CD4-positive, alpha-beta T cell treated with Interleukin-10 for 1 hour (primary cell): ENCODE measurements at regions not wholly inside any gene's neighbourhood (a gene's known extent, or its start where the extent isn't known, plus 50 kb on each side); places are given as distances from the start of the nearest gene placed in this dataset.
"Not testable (repeated sequence)": the region's sequence is repeated elsewhere in the genome, so short reads cannot be mapped to it uniquely, and the experiment has no call there.

Experiments used
- DNase-seq: peaks from one replicate; pipeline ENCODE4 v3.0.0-alpha.2; 2020

DNA sequence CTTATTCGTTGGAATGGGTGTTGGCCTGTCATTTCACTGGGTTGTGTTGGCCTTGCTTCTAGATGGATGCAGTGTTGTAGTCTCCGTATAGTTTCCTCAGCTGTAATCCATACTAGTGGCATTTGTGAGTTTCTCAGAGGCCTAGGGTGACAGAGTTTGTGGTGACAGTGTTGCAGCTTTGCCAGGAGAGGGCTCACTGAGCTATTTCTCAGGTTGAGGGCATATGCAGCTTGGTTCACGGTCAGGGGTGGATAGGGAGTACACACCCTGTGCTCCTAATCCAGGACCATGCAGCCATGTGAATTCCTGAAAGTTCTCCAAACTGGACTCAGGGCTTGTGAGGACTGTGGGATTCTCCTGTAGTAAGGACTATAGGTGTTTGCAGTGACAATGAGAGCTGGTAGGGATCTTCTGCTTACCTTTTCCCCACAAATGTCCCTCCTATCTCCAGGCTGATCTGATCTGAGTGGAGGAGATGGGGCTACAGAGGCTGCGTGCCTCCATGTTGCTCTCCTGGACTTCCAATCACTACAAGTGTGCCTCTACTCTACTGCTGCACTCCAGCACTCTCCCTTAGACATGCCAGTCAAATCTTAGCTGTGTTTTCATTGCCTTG, 229.0 kb downstream of the STK31 start:
- DNase-seq: peak; percentile 6

DNA sequence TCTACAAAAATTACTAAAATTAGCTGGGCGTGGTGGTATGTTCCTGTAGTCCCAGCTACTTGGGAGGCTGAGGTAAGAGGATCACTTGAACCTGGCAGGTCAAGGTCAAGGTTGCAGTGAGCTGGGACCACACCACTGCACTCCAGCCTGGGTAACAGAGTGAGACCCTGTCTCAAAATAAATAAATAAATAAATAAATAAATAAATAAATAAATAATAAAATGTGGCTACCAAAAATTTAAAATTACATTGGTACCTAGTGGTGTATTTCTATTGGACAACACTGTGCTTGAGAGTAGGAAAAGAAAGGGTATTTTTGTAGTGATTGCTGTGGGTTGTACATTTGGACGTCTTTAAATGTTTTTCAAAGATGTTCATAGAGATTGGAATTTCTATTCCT, 229.7 kb downstream of the STK31 start:
- not testable (repeated sequence) for DNase-seq

DNA sequence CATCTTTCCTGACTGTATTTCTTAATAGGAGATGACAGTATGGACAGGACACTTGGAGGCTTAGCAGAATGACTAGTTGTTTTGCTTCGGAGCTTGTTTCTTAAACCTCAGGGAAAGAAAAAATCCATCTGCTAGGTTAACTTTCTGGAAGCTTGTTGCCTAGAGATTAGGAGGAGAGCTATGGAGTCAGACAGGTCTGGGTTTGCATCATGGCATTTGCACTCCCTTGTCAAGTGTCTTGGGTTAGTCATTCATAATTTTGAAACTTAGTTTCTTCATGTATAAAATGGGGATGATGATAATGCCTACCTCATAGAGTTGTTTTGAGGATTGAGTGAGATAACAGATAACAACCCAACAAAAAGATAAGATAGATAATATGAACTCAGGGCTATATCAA, 231.5 kb downstream of the STK31 start:
- DNase-seq: no peak

DNA sequence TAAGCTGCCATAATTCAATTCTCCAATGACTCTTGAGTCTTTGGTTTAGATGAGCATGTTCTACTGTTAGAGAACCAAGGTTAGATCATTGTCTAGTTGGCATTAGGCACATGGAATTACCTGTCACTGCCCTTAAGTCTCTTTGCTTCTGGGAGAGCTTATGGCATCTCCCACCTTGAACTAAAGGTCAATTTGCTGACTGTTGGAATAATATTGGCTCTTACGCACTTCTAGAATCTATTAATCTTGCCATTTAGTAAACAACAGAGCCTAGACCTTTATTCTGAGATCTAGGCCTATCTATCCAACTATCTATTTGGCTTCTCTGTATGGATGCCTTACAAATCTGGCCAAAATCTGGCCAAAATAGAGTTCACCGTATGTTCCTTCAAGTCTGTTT, 232.0 kb downstream of the STK31 start:
- no peak for DNase-seq

DNA sequence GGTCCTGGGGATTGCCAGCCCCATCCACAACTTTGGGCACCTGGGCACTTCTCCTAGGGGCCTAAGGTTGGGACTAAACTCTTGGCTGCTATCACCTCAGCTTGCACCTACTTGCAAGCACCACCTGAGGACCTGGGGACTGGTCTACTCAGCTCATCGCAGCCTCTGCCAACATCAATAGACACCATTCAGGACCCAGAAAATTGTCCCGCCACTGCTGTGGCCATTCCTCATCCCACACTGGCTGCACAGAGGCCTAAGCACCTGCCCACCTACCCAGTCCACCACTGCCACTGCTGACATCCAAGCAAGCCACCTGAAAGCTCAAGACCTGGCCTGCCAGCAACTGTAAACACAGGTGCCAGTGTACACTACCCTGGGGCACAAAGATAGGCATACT, 234.1 kb downstream of the STK31 start:
- no peak for DNase-seq

DNA sequence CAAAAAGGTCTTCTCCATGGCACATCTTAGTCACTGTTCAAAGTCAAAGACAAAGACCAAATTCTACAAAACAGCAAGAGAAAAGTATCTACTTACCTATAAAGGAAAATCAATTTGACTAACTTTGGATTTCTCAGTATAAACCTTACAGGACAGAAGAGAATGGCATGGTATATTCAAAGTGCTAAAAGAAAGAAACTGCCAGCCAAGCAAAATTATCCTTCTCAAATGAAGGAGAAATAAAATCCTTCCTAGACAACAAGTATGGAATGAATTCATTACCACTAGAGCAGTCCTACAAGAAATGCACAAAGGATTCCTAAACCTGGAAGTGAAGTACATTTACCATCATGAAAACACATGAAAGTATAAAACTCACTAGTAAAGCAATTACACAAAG, 235.5 kb downstream of the STK31 start:
- no peak for DNase-seq

DNA sequence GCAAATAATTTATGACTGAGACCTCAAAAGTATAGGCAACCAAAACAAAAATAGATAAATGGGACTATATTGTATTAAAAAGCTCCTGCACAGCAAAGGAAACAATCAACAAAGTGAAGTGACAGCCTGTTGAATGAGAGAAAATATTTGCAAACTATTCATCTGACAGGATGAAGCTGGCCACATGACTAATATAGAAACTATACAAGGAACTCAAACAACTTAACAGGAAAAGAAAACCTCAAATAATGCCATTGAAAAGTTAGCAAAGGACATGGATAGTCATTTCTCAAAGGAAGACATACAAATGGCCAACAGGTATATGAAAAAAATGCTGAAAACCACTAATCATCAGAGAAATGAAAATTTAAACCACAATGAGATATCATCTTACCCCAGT, 245.1 kb downstream of the STK31 start:
- DNase-seq: no peak

DNA sequence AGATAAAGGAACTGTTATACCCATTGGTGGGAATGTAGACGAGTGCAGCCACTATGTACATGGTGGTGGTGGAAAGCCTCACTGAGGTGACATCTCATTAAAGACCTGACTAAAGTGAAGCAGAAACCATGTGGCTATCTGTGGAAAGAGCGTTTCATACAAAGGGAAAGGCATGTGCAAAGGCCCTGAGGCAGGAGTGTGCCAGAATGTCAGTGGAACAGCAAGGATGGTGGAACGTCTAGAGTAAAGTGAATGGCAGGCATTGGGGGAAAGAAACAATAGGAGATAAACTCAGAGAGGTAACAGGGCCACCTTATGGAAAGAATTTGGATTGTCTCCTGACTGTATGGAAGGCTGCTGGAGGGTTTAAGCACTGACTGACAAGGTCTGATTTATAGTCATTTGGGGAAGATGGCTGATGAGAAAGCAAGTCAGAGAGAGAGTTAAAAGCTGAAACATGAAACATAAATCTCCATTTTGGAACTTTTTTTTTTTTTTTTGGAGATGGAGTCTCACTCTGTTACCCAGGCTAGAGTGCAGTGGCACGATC, 245.7 kb downstream of the STK31 start:
- no peak for DNase-seq

DNA sequence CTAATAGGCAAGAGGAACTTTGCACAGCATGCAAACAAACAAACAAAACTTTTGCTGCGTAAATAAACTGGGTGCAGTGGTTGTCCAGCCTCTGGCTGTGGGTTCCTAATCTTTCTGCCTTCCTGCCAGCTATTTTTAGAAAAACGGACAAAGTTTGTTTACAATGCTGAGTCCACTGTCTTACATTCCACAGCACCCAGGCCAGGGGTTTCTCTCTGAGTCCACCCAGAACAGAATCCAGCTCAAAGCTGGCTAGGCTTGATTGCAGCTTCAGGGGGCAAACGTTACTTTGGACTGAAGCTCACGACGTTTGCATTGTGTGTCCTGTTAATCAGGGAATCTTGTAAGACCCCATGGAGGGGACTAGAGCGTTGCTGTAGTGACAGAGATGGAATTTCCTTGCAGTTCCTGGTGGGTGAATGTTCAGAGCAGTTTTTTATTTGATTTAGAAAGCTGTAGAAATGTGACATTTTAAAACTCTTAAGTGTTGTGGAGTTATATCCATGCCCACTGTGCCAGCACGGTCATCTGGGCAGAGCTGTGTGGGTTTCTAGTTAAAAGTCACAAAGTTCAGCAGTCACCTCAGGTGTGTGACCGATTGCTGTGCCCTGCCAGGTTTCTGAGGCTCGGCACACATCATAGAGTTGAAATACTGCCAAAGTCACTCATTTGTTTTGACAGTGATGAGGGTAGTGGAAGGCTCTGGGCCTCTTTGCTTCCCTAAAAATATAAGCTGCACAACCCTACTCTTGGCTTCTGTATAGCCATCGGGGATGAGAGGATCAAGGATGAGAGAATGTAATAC, 247.0 kb downstream of the STK31 start:
- DNase-seq: no peak

DNA sequence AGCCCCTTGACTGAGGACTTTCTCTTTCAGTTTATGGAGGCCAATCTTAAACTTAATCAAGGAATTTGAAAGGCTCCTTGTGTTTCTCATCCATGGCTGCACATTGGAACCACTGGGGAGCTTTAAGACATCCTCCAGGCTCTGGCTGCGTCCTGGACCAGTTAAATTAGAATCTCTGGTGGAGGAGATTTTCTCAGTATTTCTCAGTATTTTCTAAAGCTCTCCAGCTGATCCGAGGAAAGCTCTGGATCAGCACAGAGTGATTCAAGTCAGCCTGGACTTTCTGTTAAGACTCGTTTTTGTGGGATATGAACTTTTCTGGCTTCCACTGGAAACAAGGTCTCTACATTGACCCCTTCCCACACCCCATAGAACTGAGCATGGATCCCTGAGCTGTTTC, 249.8 kb downstream of the STK31 start:
- no peak for DNase-seq

DNA sequence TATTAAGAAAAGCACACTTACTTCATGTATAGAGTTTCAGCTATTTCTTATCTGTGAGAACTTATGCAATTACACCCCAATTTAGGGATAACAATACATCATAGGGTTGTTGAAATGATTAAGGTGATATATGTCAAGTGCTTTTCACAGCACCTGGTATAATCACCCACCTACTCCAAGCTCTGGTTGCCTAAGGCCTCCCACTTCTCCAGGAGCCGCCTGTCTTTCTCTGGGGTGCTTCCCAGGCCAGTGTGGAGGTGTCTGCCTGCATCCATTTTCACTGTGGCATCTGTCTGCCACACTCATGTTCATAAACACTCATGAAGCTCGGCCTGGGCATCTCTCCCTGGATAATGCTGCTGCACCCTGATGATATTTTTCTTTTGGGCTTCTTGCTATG, 250.3 kb downstream of the STK31 start:
- no peak for DNase-seq

DNA sequence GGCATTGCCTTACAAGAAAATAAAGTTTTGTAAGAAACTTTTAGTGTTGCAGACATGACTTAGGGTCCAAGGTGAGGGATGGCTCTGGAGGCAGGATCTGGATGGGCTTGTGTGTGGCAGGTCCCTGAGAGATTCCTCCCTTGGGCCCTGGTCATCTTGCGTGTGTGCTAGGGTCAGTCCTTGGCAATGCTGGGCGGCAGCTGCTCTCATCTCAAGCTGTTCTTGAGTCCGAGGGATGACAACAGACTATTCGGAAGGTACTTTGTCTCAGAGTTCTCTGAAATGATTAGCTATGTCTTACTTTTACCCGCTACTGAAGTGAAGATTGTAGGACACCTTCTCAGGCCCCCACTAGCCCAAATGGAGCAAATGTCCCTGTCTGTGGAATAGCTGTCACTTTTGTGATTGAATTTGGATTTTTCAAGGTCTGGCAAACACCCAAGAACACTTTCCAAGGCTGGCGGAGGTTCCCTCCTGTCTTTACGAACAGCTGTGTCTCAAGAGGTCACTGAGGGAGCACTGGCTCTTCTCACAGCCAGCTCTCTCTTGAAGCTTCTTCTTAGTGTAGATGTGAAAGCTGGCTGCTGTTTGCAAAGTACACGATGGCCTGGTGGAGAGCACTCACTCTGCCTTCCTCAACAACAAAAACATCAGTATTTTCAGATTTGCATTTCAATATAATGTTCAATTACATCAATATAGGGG, 253.6 kb downstream of the STK31 start:
- DNase-seq: no peak

DNA sequence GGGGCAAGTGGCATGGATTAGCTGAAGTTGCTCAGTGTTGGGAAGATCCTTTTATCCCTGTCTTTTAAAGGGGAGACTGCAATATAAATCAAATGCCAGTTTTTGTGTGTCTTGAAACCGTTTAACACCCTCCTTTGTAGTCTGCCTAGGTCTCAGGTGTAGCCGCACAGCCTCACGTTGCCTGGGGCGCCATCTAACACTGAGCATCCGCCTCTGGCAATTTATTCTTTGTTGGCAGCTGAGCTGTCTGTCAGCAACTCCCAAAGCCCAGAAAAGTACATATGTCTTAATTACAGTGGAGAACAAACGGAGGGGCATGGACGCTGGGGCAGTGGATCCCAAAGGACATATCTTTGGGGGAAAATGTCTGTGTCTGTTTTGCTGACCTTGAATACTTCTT, 254.7 kb downstream of the STK31 start:
- no peak for DNase-seq

DNA sequence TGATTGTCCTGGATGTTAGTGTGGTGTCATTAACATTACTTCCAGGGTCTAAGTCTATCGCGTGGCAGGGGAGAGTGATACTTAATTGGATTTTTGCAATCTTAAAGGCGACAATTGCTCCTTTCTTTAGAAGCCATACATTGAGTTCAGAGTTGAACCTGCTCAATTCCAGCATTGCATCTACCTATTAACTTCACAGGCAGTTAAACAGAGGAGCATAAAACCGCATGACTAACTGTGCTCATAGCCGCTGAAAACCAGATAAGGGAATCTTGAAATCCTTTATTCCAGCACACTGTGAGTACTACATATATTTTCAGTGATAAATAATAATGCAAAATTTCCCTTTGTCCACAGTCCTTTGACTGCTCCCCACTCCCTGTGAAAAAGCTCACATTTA, 255.3 kb downstream of the STK31 start:
- no peak for DNase-seq

DNA sequence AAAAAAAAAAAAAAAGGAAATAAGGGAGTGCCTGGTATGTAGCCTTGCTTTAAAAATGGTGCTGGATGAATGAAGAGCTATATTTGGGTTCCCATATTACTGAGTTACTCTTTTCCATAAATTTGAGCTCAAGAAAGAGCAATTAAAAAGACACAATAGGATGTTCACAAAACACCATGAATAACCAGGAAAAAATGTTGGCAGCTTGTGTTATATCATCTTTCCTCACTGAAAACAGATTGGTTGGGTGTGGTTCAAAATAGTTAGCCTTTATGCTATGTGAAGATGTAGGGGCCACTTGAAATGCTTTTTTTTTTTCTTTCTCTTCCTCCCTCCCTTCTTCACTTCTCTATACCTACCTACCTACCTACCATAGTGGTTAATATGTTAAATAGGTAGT, 256.9 kb downstream of the STK31 start:
- DNase-seq: no peak

DNA sequence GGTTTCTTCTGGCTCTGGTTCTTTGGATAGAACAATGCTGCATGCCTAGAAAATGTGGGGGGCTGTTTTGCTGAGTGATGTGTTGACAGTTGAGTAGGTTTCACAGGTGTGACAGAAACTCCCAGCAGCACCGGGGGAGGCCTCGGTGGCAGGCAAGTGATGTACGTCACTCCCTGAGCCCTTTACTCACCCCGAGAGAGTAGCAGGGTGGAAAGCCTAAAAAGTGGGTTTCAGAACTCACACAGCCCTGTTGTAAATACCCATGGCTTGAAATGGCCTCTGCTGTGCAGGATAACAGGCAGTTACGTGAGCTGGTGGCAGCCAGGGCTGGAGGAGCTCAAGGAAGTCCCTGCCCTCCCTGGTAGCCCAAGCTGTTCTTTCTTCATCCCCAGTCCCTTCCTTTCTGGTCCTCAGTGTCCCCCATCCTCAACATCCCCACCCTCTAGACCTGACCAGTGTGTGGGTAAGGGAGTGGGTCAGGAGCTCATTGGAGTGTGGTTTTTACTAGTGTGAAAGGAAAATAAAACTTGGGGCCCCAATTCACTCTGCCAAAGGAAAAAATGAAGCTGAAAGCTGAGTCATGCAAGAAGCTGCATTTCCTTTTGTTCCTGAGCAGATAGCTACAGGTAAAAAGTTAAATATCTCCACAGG, 258.1 kb downstream of the STK31 start:
- DNase-seq: no peak

DNA sequence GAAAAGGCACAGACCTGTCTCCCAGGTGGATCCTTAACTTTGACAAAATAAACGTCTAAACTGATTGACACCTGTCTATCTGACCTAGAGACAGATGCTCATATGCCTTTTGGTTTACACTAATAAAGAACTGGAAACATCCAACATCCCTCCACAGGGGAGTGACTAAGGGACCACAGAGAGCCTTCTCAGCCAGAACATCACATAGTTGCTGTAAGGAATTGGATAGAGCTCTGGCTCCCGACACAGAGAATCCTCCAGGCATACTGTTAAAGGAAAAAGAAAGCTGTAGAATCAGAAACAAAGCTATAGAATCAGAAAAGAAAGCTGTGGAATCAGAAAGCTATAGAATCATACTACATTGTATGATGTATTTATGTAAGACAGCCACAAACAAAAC, 258.8 kb downstream of the STK31 start:
- no peak for DNase-seq

DNA sequence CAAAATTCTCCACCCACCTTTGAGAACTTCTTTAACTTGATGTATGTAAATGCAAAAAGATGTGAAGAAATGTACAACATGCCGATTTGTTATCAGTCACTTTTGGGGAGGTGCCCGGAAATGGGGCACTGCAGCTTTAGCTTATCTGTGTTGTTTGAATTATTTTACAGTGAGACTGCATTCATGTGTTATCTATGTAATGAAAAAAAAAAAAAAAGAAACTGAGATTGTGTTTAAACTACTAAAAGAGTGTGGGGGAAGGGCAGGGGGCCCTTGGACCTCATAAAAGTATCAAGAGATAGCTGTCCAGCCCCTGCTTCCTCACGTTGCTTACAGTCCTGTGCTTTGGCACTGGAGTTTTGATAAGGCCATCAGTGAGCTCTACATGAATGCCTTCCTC, 259.4 kb downstream of the STK31 start:
- no peak for DNase-seq

DNA sequence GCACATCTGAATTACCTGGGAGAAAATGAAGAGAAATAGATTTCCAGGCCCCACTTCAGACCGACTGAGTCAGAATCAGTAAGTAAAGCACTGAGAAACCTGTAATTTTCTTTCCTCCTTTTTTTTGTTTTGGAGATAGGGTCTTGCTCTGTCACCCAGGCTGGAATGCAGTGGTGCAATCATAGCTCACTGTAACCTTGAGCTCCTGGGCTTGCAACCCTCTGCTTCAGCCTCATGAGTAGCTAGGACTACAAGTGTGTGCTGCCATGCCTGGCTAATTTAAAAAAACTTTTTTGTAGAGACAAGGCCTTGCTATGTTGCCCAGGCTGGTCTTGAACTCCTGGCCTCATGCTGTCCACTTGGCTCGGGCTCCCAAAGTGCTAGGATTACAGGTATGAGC, 260.2 kb downstream of the STK31 start:
- no peak for DNase-seq

DNA sequence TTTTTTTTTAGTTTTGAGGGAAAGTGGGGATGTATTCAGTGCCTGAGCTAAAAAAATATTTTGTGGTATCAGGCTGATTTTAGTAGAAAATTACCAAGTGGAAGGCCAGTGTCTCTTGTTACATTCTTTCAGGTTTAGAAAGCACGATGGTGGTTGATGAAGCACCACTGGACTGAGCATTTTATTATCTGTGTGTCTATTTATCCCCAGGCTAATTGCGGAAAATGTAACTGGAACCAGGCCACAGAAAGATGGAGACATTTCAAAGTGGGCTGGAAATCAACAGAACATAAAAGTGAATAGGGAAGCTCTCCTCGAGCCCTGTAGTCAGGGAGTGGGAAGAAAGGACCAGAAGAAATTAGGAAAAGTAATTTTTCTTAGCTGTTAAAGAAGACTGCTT, 261.0 kb downstream of the STK31 start:
- DNase-seq: no peak

DNA sequence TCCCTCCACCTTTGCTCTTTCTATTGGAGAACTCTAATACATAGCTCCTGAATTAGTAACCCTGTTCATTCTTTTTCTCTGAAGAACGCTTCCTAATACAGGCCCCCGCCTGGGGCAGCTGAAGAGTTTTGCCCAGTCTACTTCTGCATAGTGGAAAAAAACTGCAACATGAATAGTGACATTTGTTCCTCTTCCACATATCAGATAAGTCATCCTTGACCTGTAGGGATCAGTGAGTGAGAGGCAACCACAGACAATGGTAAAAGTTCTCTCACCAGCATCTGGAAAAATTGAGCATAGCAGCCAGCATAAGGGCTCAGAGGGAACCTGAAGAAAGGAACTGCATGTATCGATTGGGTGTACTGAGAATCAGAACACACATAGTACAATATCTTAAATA, 262.0 kb downstream of the STK31 start:
- DNase-seq: no peak

DNA sequence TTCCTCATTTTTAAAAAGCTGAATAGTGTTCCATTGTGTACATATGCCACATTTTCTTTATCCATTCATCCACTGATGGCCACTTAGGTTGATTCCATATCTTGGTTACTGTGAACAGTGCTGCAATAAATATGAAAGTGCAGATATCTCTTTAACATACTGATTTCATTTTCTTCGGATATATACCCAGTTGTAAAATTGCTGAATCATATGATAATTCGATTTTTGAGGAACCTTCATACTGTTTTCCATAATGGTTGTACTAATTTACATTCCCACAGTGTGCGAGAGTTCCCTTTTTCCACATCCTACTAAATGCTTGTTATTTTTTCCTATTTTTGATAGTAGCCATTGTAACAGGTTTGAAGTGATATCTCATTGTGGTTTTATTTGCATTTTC, 263.2 kb downstream of the STK31 start:
- no peak for DNase-seq

DNA sequence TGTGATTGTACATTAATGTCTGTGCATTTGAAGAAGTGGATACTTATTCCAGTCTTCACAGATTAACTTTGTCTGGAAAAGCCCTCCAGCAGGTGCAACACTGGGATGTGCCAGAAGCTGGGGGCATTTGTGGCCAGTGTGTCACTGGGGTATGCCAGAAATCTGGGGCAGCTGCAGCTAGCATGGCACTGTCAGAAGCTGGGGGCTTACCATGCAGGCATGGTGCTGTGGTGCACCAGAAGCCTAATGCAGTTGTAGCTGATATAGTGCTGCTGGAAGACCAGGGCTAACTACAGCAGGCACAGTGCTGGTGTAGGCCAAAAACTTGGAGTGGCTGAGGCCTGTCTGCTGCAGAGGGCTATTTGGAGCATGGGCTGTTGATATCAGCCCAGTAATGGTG, 270.1 kb downstream of the STK31 start:
- DNase-seq: no peak

DNA sequence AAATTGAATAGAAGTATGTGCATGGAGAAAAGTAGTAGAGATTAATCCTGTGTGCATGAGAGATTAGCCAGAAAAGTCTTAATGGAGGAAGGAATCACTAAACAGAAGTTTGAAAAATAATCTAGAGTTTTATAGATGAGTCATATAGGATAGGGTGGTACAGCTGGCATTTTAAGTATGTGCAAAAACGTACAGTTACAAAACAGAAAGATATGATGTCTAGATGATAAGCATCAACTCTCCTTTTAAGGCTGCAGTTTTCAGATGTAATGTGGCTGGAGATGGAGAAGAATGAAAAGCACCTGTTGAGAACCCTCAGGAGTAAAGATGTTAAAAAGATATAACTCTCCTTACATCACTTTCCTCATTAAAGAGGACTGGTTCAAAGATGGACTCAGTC, 271.3 kb downstream of the STK31 start:
- no peak for DNase-seq
